ENCODE measurements at regions not wholly inside any gene's neighbourhood (a gene's known extent, or its start where the extent isn't known, plus 50 kb on each side); places are given as distances from the start of the nearest gene placed in this dataset.

- H4K91ac ChIP-seq (replicated peaks; ENCODE audit: insufficient read length, low read length), result no peak overlapping the region
- no peak overlapping the region for H3K4me2 ChIP-seq (ENCODE audit: insufficient read depth in 1 of 2, low read depth in 2 of 2, low read length in 2 of 2)
- POLR2A ChIA-PET (ENCODE audit: partially characterized antibody), result no interaction called here
- H2BK5ac ChIP-seq (ENCODE audit: low read depth, low read length), result no peak overlapping the region
- H3K23me2 ChIP-seq (ENCODE audit: low read depth, low read length), result no peaks in the 10 kb centered on the region
- H2BK12ac ChIP-seq (ENCODE audit: low read depth, low read length), result no peak overlapping the region
- H3K36me3 ChIP-seq (ENCODE audit: control insufficient read depth in 2 of 4, insufficient read depth in 4 of 4, low read length in 3 of 4), result no peaks in the 10 kb centered on the region
- H3K56ac ChIP-seq (replicated peaks; ENCODE audit: insufficient read length, low read depth, low read length), result no peak overlapping the region
- no peaks in the 10 kb centered on the region for H3K79me2 ChIP-seq (ENCODE audit: control insufficient read depth in 1 of 2, insufficient read depth in 2 of 2, low read length in 2 of 2)
- no peak overlapping the region for H4K5ac ChIP-seq (ENCODE audit: insufficient read length, low read depth, low read length)
- H3K4ac ChIP-seq (replicated peaks; ENCODE audit: insufficient read length, low read depth, low read length), result no peak overlapping the region
- no peak for DNase-seq (ENCODE audit: low read depth in 1 of 2, low spot score in 2 of 2)
- H3K27ac ChIP-seq (ENCODE audit: low read depth, low read length), result no peak overlapping the region
- H3K9ac ChIP-seq (replicated peaks in 1 of 4; ENCODE audit: extremely low read depth in 1 of 4, low read depth in 3 of 4, low read length in 3 of 4), result no peak overlapping the region
- H4K8ac ChIP-seq (ENCODE audit: extremely low read depth, insufficient read depth, low read length), result no peak overlapping the region
- FAIRE-seq, result no peak
- H3K79me1 ChIP-seq (ENCODE audit: low read depth, low read length), result no peaks in the 10 kb centered on the region
- H4K20me1 ChIP-seq (replicated peaks in 1 of 2; ENCODE audit: control insufficient read depth in 1 of 2, insufficient read depth in 2 of 2, low read length in 2 of 2), result no peaks in the 10 kb centered on the region
- 95% methylated on average over 7 of the region's 7 CpGs; no CpG with 5 or more reads in 1 of the 2 experiments for WGBS, 2 experiments (ENCODE audit: extremely low coverage in 1 of 2, insufficient coverage in 1 of 2, insufficient read length in 1 of 2, insufficient replicate concordance in 2 of 2, low coverage in 1 of 2, low lambda C conversion rate in 2 of 2, missing lambda C conversion rate in 1 of 2)
- no peak overlapping the region for H3K14ac ChIP-seq (ENCODE audit: insufficient read length)
- no peak overlapping the region for H2BK20ac ChIP-seq (ENCODE audit: low read length)
- CTCF ChIA-PET (ENCODE audit: partially characterized antibody), result interaction anchor here (1.6 kb wide), 1 partner anchor 12 kb away, joined by 6 read pairs; no protein-coding TSS in a partner anchor
- H3K9me3 ChIP-seq (ENCODE audit: insufficient read depth in 2 of 2, low read depth in 1 of 2, low read length in 1 of 2), result no peaks in the 10 kb centered on the region
- H3K4me1 ChIP-seq (replicated peaks in 1 of 4; ENCODE audit: control insufficient read depth in 3 of 4, insufficient read depth in 4 of 4, low read length in 3 of 4), result peaks cover 0 to 2% (median 0%) of the 10 kb centered on the region in 4 experiments; a peak in 1 of 7 replicates
- H2AFZ ChIP-seq (ENCODE audit: low read length), result no peak overlapping the region
- no peak overlapping the region for H2AK5ac ChIP-seq (ENCODE audit: low read depth, low read length)
- no peak overlapping the region for H3K23ac ChIP-seq (ENCODE audit: insufficient read length)
- no peaks in the 10 kb centered on the region for H3K27me3 ChIP-seq (replicated peaks in 1 of 4; ENCODE audit: control insufficient read depth in 3 of 4, extremely low read depth in 1 of 4, insufficient read depth in 3 of 4, low read length in 3 of 4)
- H3K4me3 ChIP-seq (ENCODE audit: extremely low read depth in 1 of 4, insufficient read depth in 2 of 4, low read depth in 3 of 4, low read length in 4 of 4), result no peak overlapping the region
- no peak overlapping the region for H2BK15ac ChIP-seq (ENCODE audit: low read length)
- no peak overlapping the region for H2BK120ac ChIP-seq (replicated peaks; ENCODE audit: low read depth, low read length)
- no peak overlapping the region for H3K18ac ChIP-seq (ENCODE audit: extremely low read depth, low read length)
- no peak for TF ChIP-seq SUZ12 (IDR thresholded peaks at IDR 0.05; ENCODE audit: low read length)
- TF ChIP-seq RNF2 (IDR thresholded peaks at IDR 0.05; ENCODE audit: borderline replicate concordance, low read depth, low read length, missing control alignments, poor library complexity, severe bottlenecking), result no peak
- no peak for TF ChIP-seq TEAD4 (IDR thresholded peaks at IDR 0.05; ENCODE audit: low read depth, low read length)
- no peak for TF ChIP-seq SRF (IDR thresholded peaks at IDR 0.05; ENCODE audit: low read depth, low read length)
- TF ChIP-seq NANOG (IDR thresholded peaks at IDR 0.05; ENCODE audit: insufficient read depth, low read depth, low read length, poor library complexity, severe bottlenecking), result no peak
- no peak for TF ChIP-seq HDAC2 (IDR thresholded peaks at IDR 0.05; ENCODE audit: borderline replicate concordance in 1 of 2, low read depth in 2 of 2, low read length in 2 of 2)
- TF ChIP-seq CHD2 (IDR thresholded peaks at IDR 0.05; ENCODE audit: low read length), result no peak
- TF ChIP-seq PHF8 (conservative IDR thresholded peaks at IDR 0.05; ENCODE audit: low read depth, low read length), result no peak
- TF ChIP-seq FOSL1 (IDR thresholded peaks at IDR 0.05; ENCODE audit: insufficient read depth, low read depth, low read length), result no peak
- no peak for TF ChIP-seq MAX (IDR thresholded peaks at IDR 0.05)
- no peak for TF ChIP-seq CBX5 (IDR thresholded peaks at IDR 0.05; ENCODE audit: low read depth, low read length)
- no peak for TF ChIP-seq EGR1 (IDR thresholded peaks at IDR 0.05; ENCODE audit: borderline replicate concordance, low read depth, low read length)
- TF ChIP-seq SP1 (IDR thresholded peaks at IDR 0.05; ENCODE audit: low read depth, low read length), result no peak
Measured at GRCh38 chr6:137353842-137354397, 134.7 kb upstream of the IFNGR1 start.

Data from H1 (cell line).